Ascending aorta (tissue), 2 donors: ENCODE measurements at regions not wholly inside any gene's neighbourhood (a gene's known extent, or its start where the extent isn't known, plus 50 kb on each side); places are given as distances from the start of the nearest gene placed in this dataset.

Experiments
- DNase-seq, 2 donors: peaks; one replicate each; pipeline ENCODE4 v3.0.0-alpha.2; 2019; ENCODE audit warnings: low spot score in 2 of 2
- H3K27ac ChIP-seq, 2 donors: fragments of 200-600 bp; sonication (generic); one replicate each; pipeline ENCODE4 v1.5.1; 2016 to 2017; ENCODE audit warnings: mild to moderate bottlenecking in 1 of 2
- H3K27me3 ChIP-seq: fragments of 200-600 bp; sonication (generic); one replicate; pipeline ENCODE4 v1.5.1; 2017
- H3K36me3 ChIP-seq, 2 donors: fragments of 200-600 bp; sonication (generic); one replicate each; pipeline ENCODE4 v1.5.1; 2016
- H3K4me1 ChIP-seq, 2 donors: fragments of 200-600 bp; sonication (generic); one replicate each; pipeline ENCODE4 v1.5.1; 2016 to 2017; ENCODE audit warnings: mild to moderate bottlenecking in 1 of 2
- H3K4me3 ChIP-seq, 2 donors: fragments of 200-600 bp; sonication (generic); one replicate each; pipeline ENCODE4 v1.5.1; 2016 to 2017; ENCODE audit warnings: mild to moderate bottlenecking in 1 of 2
- H3K9me3 ChIP-seq, 2 donors: fragments of 200-600 bp; sonication (generic); one replicate each; pipeline ENCODE4 v1.5.1; 2016
- intact Hi-C: fragments of 100-400 bp; cut with DNase I; formaldehyde crosslinking; loops from one replicate; pipeline ENCODE4 v1.15.1; 2023
- TF ChIP-seq, protein P1 (sequence below), 3 experiments: fragments of 200-600 bp in 2 of 3; fragments of 450-650 bp in 1 of 3; sonication (generic) in 2 of 3; IDR thresholded peaks; one replicate each; pipeline ENCODE4 v1.5.1; 2016 to 2019; ENCODE audit warnings: antibody characterized with exemption in 3 of 3, mild to moderate bottlenecking in 1 of 3, moderate library complexity in 1 of 3

- no peak for DNase-seq
- H3K27me3 ChIP-seq = no peaks in the 10 kb centered on the region
- no peak overlapping the region for H3K27ac ChIP-seq
- no peaks in the 10 kb centered on the region for H3K9me3 ChIP-seq
- TF ChIP-seq, protein P1, sequence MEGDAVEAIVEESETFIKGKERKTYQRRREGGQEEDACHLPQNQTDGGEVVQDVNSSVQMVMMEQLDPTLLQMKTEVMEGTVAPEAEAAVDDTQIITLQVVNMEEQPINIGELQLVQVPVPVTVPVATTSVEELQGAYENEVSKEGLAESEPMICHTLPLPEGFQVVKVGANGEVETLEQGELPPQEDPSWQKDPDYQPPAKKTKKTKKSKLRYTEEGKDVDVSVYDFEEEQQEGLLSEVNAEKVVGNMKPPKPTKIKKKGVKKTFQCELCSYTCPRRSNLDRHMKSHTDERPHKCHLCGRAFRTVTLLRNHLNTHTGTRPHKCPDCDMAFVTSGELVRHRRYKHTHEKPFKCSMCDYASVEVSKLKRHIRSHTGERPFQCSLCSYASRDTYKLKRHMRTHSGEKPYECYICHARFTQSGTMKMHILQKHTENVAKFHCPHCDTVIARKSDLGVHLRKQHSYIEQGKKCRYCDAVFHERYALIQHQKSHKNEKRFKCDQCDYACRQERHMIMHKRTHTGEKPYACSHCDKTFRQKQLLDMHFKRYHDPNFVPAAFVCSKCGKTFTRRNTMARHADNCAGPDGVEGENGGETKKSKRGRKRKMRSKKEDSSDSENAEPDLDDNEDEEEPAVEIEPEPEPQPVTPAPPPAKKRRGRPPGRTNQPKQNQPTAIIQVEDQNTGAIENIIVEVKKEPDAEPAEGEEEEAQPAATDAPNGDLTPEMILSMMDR (IDR thresholded peaks at IDR 0.05) = no peak
- H3K4me3 ChIP-seq = no peak overlapping the region
- intact Hi-C loops = no loop called here
- no peaks in the 10 kb centered on the region for H3K36me3 ChIP-seq
- no peaks in the 10 kb centered on the region for H3K4me1 ChIP-seq
Measured at GRCh38 chr10:2974503-2975207, 92.7 kb upstream of the PFKP start.

DNA sequence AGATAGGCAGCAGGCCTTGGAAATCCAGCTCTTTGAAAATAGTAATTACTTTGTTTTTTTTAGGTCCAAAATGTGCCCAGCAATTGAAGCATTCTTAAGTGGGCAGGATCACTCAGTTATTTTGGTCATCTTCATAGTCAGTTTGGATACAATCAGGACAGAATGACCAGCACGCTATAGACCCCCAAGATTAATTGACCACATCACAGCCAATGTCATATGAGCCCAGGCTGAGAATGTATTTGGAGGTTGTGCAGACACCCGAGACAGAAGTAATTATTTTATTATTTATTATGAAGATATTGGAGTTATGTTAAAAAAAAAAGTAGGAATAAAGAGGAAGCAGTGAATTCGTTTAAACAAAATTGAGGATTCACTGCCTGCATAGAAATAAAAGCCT, 93.3 kb upstream of the PFKP start:
- intact Hi-C loops = no loop called here
- Histone ChIP-seq H3K27me3 (no peaks in the 10 kb centered on the region), H3K4me1 (no peaks in the 10 kb centered on the region), H3K4me3 (no peak overlapping the region), H3K36me3 (no peaks in the 10 kb centered on the region), H3K27ac (no peak overlapping the region), H3K9me3 (no peaks in the 10 kb centered on the region)
- DNase-seq = no peak
- TF ChIP-seq, protein P1 (IDR thresholded peaks at IDR 0.05) = no peak

DNA sequence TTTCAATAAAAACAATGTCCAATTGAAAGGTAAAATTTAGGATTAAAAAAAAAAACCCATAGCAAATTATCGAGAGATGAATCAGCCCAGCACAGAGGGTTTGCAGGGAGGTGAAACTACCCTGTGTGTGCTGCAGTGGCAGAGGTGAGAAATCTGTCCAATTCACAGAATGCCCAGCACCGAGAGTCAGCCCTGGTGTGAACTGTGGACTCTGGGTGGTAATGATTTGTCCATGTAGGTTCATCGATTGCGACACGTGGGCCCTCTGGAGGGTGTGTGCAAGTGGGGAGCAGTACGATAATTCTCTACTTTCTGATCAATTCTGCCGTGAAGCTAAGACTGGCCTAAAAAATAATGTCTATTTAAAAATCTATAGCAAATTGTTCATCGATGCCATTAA, 94.5 kb upstream of the PFKP start:
- no peak for DNase-seq
- no peak overlapping the region for H3K27ac ChIP-seq
- no peaks in the 10 kb centered on the region for H3K27me3 ChIP-seq
- no peaks in the 10 kb centered on the region for H3K4me1 ChIP-seq
- intact Hi-C loops = no loop called here
- TF ChIP-seq, protein P1 (IDR thresholded peaks at IDR 0.05) = no peak
- H3K4me3 ChIP-seq = no peak overlapping the region
- H3K9me3 ChIP-seq = no peaks in the 10 kb centered on the region
- H3K36me3 ChIP-seq = no peaks in the 10 kb centered on the region

- DNase-seq = no peak
- no peaks in the 10 kb centered on the region for H3K9me3 ChIP-seq
- TF ChIP-seq, protein P1 (IDR thresholded peaks at IDR 0.05) = no peak
- H3K4me3 ChIP-seq = no peak overlapping the region
- intact Hi-C loops = no loop called here
- H3K36me3 ChIP-seq = no peaks in the 10 kb centered on the region
- no peaks in the 10 kb centered on the region for H3K27me3 ChIP-seq
- H3K27ac ChIP-seq = no peak overlapping the region
- no peaks in the 10 kb centered on the region for H3K4me1 ChIP-seq
Measured at GRCh38 chr10:2972216-2972615, 95.1 kb upstream of the PFKP start.

DNA sequence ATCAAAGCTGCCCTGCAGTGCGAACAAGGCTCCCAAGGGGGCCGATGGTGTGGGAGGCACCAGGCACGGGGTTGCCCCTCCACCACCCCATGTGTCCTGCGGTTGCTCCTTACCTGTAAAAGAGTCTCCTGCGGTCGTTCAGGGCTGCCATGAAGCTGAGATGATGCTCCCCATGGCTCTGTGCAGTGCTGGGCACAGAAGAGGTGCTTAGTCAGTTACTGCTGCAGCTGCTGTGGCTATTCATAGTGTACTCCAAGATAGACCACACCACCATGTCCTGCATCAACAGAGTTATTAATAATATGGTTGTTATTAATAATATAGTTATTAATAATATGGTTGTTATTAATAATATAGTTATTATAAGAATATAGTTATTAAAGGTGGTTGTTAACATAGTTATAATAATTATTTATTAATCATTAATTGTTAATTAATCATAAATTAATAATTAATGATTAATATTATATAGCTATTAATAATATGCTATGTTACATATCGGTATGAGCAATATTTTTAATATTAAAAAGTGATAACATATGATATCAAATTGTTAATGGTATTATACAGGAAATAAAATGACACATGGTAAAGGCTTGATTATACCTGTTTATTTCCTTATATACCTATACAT, 97.0 kb upstream of the PFKP start:
- no peak for DNase-seq
- intact Hi-C loops = no loop called here
- Histone ChIP-seq H3K27ac (no peak overlapping the region), H3K9me3 (no peaks in the 10 kb centered on the region), H3K4me1 (no peaks in the 10 kb centered on the region), H3K4me3 (no peak overlapping the region), H3K27me3 (no peaks in the 10 kb centered on the region), H3K36me3 (no peaks in the 10 kb centered on the region)
- TF ChIP-seq, protein P1 (IDR thresholded peaks at IDR 0.05) = no peak
